GM12872 (cell line): ENCODE measurements at regions not wholly inside any gene's neighbourhood (a gene's known extent, or its start where the extent isn't known, plus 50 kb on each side); places are given as distances from the start of the nearest gene placed in this dataset.

Source experiments
- TF ChIP-seq, protein P1 (sequence below): IDR thresholded peaks from 3 replicates; pipeline ENCODE4 v1.5.1; 2011; ENCODE audit warnings: low read depth, mild to moderate bottlenecking, low read length, moderate library complexity; ENCODE audit not compliant: insufficient read depth

- TF ChIP-seq, protein P1, sequence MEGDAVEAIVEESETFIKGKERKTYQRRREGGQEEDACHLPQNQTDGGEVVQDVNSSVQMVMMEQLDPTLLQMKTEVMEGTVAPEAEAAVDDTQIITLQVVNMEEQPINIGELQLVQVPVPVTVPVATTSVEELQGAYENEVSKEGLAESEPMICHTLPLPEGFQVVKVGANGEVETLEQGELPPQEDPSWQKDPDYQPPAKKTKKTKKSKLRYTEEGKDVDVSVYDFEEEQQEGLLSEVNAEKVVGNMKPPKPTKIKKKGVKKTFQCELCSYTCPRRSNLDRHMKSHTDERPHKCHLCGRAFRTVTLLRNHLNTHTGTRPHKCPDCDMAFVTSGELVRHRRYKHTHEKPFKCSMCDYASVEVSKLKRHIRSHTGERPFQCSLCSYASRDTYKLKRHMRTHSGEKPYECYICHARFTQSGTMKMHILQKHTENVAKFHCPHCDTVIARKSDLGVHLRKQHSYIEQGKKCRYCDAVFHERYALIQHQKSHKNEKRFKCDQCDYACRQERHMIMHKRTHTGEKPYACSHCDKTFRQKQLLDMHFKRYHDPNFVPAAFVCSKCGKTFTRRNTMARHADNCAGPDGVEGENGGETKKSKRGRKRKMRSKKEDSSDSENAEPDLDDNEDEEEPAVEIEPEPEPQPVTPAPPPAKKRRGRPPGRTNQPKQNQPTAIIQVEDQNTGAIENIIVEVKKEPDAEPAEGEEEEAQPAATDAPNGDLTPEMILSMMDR, result no peak
Observed at GRCh38 chr3:15851735-15852134, 54.0 kb upstream of the ANKRD28 start.

DNA sequence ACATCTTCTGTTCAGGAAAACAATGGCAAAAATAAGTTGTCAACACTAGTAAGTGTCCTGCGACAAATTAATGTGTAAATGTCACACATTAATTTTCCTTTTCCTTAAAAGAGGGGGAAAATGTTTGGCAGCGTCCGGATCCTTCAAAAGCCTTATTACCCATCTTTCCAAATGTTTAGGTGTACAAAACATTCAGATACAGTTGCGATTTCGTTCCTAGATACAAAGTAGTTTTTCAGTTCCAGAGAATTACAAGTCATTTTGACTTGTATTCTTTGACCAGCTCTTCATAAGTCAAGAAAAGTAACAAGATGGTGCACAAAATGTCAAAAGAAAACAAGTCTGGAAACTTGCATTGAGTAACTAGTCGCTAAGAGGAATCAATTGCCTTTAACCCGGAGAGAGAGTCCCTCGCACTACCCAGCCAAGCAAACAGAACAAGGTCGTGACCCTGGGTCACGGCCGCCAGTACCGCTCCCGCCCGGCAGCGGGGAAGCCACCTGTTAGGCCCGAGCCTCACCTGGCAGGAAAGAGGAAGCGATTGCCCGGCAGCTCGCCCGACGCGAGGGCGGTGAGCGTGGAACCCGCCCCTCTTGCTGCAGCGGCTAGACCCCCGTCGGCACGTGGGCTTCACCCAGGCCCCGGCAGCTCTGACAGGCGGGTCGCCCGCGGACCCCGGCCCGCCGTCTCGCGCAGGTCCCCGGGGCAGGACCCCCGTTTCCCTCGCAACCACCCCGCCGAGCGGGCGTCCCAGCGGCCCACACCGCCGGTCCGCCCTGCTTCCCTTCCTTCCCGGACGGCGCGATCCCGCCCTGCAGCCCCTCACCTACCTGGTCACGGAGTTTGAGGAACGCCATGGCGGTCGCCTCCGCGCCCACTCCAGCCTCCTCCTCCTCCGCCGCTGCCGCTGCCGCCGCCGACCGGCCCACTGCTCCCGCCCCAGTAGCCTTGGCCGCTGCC is 61.0 kb upstream of the ANKRD28 start:
- TF ChIP-seq, protein P1, result no peak; the same call in 2 of the 3 replicates

GRCh38 chr3:15859507-15860013 is 61.8 kb upstream of the ANKRD28 start:
- TF ChIP-seq, protein P1, result no peak

DNA sequence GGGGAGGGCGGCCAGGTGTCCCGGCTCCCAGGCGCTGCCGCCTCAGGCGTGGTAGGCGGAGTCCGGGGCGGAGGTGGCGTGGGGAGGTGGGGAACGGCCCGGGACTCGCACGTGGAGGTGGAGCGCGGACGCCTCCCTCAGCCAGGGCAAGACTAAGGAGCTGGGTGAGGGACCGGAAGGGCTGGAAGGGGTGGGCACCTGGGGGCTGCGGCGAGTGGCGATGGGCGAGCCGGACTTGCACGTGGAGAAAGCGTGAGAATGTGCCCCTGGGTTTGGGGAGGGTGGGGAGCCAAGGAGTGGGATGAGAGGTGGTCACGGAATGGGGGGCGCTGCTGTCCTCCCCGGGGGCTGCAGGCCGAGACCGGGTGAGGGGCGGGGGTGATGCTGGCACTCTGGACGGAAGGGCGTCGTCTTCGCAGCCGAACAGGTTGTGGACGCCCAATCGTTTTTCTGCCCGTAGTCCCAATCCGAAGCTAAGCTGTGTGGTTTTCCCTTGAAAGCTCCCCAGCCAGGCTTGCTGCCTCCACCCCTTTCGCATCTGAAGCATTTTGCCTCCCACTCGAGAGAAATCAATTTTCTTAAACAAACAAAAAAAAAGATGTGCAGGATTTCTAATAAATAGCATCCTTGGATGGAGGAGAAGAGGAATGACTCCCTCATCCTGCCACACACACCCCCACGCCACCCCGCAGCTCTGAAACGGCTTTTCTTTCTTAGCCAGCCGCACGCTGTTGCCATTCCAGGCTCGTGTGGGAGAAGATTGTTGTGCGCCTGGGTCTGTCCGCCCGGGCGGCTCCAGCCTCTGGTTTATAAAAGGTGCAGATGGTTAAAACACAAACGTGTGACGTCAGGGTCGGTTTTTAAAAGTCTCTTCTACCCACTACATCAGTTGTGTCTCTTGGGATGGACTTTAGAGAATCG is 62.5 kb upstream of the ANKRD28 start:
- TF ChIP-seq, protein P1, result no peak

GRCh38 chr3:15861163-15861562 is 63.4 kb upstream of the ANKRD28 start:
- TF ChIP-seq, protein P1, result no peak

DNA sequence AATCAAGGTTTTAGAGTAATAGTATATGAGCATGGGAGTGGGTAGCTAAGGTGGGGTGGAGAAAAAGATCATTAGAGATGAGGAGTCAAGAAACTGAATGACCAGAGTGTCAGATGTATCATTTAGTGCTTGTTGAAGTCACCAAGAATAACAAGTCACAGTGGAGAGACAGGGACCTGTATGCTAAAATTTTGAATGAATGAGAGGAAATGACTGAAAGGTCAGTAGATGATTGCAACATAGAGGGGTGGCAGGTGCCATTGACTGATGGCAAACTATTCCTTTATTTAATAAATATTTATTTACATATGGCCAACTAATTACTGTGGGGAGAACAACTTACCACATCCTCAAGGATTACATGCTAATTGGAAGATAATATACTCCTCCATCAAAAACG is 75.0 kb upstream of the ANKRD28 start:
- TF ChIP-seq, protein P1, result no peak

- TF ChIP-seq, protein P1, result no peak
Observed at GRCh38 chr3:15873415-15873814, 75.6 kb upstream of the ANKRD28 start.
